Liver (tissue), 8 donors: ENCODE measurements at regions not wholly inside any gene's neighbourhood (a gene's known extent, or its start where the extent isn't known, plus 50 kb on each side); places are given as distances from the start of the nearest gene placed in this dataset.

Source experiments
- DNase-seq: peaks from one replicate; pipeline ENCODE4 v3.0.0-alpha.2; 2017; ENCODE audit warnings: low spot score
- H3K27ac ChIP-seq, 2 donors: one replicate each; pipeline ENCODE4 v1.7.0; 2013; ENCODE audit warnings: inconsistent platforms in 2 of 2, low read length in 2 of 2, control low read depth in 1 of 2, low read depth in 1 of 2, mild to moderate bottlenecking in 1 of 2
- H3K27me3 ChIP-seq, 4 donors: one replicate each; pipeline versions ENCODE4 v1.6.1 to v1.7.0; 2013; ENCODE audit warnings: low read length in 3 of 4, inconsistent platforms in 1 of 4, mild to moderate bottlenecking in 1 of 4, moderate library complexity in 1 of 4; ENCODE audit not compliant: control insufficient read depth in 4 of 4, insufficient read depth in 4 of 4
- H3K36me3 ChIP-seq, 4 donors: one replicate each; pipeline versions ENCODE4 v1.6.1 to v1.7.0; 2013; ENCODE audit warnings: low read length in 3 of 4, mild to moderate bottlenecking in 3 of 4, low read depth in 1 of 4, moderate library complexity in 1 of 4; ENCODE audit not compliant: control insufficient read depth in 4 of 4, insufficient read depth in 3 of 4
- H3K4me1 ChIP-seq, 4 donors: one replicate each; pipeline versions ENCODE4 v1.6.1 to v1.7.0; 2013; ENCODE audit warnings: low read length in 3 of 4, mild to moderate bottlenecking in 3 of 4, moderate library complexity in 1 of 4; ENCODE audit not compliant: control insufficient read depth in 4 of 4, insufficient read depth in 4 of 4
- H3K4me3 ChIP-seq, 3 donors: one replicate each; pipeline versions ENCODE4 v1.6.1 to v1.7.0; 2013; ENCODE audit warnings: low read length in 3 of 3, control low read depth in 1 of 3, low read depth in 1 of 3, mild to moderate bottlenecking in 1 of 3
- H3K9ac ChIP-seq, 2 donors: one replicate each; pipeline ENCODE4 v1.7.0; 2013; ENCODE audit warnings: low read length in 2 of 2, mild to moderate bottlenecking in 2 of 2, moderate library complexity in 2 of 2, control low read depth in 1 of 2, low read depth in 1 of 2
- H3K9me3 ChIP-seq, 4 donors: one replicate each; pipeline versions ENCODE4 v1.6.1 to v1.7.0; 2013; ENCODE audit warnings: low read length in 3 of 4; ENCODE audit not compliant: control insufficient read depth in 4 of 4
- EGR1 ChIP-seq, 2 donors: IDR thresholded peaks; 2 replicates each; pipeline ENCODE4 v1.6.1; 2016 to 2018; ENCODE audit warnings: antibody characterized with exemption in 2 of 2, low read depth in 2 of 2
- FOXA1 ChIP-seq: IDR thresholded peaks from 2 replicates; pipeline ENCODE4 v1.6.1; 2016; ENCODE audit warnings: antibody characterized with exemption
- FOXA2 ChIP-seq: IDR thresholded peaks from 2 replicates; pipeline ENCODE4 v1.6.1; 2016; ENCODE audit warnings: antibody characterized with exemption
- GABPA ChIP-seq, 2 donors: IDR thresholded peaks in 1 of 2; conservative IDR thresholded peaks in 1 of 2; 2 replicates each; pipeline ENCODE4 v1.6.1; 2016; ENCODE audit warnings: antibody characterized with exemption in 2 of 2, mild to moderate bottlenecking in 1 of 2, moderate library complexity in 1 of 2
- HNF4A ChIP-seq, 2 donors: conservative IDR thresholded peaks; 2 replicates each; pipeline ENCODE4 v1.6.1; 2016; ENCODE audit warnings: antibody characterized with exemption in 2 of 2, mild to moderate bottlenecking in 2 of 2
- JUND ChIP-seq, 2 donors: IDR thresholded peaks; 2 replicates each; pipeline ENCODE4 v1.6.1; 2016; ENCODE audit warnings: antibody characterized with exemption in 2 of 2
- NR2F2 ChIP-seq: IDR thresholded peaks from 2 replicates; pipeline ENCODE4 v1.6.1; 2016; ENCODE audit warnings: antibody characterized with exemption
- RAD21 ChIP-seq, 2 donors: IDR thresholded peaks; 2 replicates each; pipeline ENCODE4 v1.6.1; 2016; ENCODE audit warnings: antibody characterized with exemption in 2 of 2, mild to moderate bottlenecking in 2 of 2
- SP1 ChIP-seq: IDR thresholded peaks from 2 replicates; pipeline ENCODE4 v1.6.1; 2018; ENCODE audit warnings: antibody characterized with exemption, mild to moderate bottlenecking
- TAF1 ChIP-seq: conservative IDR thresholded peaks from 2 replicates; pipeline ENCODE4 v1.6.1; 2016; ENCODE audit warnings: antibody characterized with exemption, mild to moderate bottlenecking
- WGBS: extraction: QIAGEN DNeasy Blood & Tissue Kit; methylation state at CpG from one replicate; pipeline ENCODE4 v1.1.7; 2013; 5-methylcytosine and 5-hydroxymethylcytosine counted together
- TF ChIP-seq, protein P1 (sequence below): IDR thresholded peaks from 2 replicates; pipeline ENCODE4 v1.6.1; 2016; ENCODE audit warnings: antibody characterized with exemption
- TF ChIP-seq, protein P2 (sequence below): IDR thresholded peaks from 2 replicates; pipeline ENCODE4 v1.6.1; 2016; ENCODE audit warnings: antibody characterized with exemption, mild to moderate bottlenecking
- TF ChIP-seq, protein P3 (sequence below): IDR thresholded peaks from 2 replicates; pipeline ENCODE4 v1.6.1; 2016; ENCODE audit warnings: antibody characterized with exemption
- TF ChIP-seq, protein P4 (sequence below): fragments of 150-350 bp; IDR thresholded peaks from 2 replicates; pipeline ENCODE4 v1.5.1; 2017; ENCODE audit warnings: improper control_type of control experiment, low read depth, low read length; ENCODE audit not compliant: missing input control
- donor health status: healthy.
- donor health status: healthy.
- donor health status: healthy.
- donor health status: healthy.
- donor health status: healthy.

DNA sequence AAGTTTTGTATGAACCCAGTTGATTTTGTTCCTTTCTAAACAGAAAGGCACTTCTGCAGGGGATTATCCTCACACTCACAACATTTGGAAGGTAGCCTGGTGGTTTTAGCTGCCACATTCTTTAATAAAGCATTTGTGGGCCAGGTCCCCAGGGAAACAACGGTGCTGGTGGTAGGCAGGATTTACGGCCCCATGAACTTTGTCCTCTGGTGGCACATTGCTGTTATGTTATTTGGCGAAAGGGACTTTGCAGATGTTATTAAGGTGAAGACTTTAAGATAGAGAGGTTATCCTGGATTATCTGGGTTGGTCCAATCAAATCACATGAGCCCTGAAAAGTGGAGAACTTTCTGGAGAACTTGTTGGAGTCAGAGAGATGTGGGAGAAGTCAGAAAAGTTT is 86.3 kb upstream of the C9orf72 start:
- no peak overlapping the region for H3K4me3 ChIP-seq
- DNase-seq, result no peak
- no peaks in the 10 kb centered on the region for H3K27me3 ChIP-seq
- no peaks in the 10 kb centered on the region for H3K36me3 ChIP-seq
- H3K9me3 ChIP-seq, result no peaks in the 10 kb centered on the region
- WGBS, result 46% methylated on average over 3 of the region's 3 CpGs
- TF ChIP-seq, protein P1, sequence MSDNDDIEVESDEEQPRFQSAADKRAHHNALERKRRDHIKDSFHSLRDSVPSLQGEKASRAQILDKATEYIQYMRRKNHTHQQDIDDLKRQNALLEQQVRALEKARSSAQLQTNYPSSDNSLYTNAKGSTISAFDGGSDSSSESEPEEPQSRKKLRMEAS, result no peak
- no peak for TF ChIP-seq SP1
- TF ChIP-seq HNF4A (conservative IDR thresholded peaks at IDR 0.05), result peak in 1 of 2 donors; percentile 34
- TF ChIP-seq NR2F2, result no peak
- no peak for TF ChIP-seq GABPA (IDR thresholded peaks at IDR 0.05 in 1 of 2, conservative IDR thresholded peaks at IDR 0.05 in 1 of 2)
- H3K4me1 ChIP-seq, result peaks cover 0 to 25% (median 10%) of the 10 kb centered on the region in 4 donors
- no peak overlapping the region for H3K9ac ChIP-seq
- H3K27ac ChIP-seq, result no peak overlapping the region

DNA sequence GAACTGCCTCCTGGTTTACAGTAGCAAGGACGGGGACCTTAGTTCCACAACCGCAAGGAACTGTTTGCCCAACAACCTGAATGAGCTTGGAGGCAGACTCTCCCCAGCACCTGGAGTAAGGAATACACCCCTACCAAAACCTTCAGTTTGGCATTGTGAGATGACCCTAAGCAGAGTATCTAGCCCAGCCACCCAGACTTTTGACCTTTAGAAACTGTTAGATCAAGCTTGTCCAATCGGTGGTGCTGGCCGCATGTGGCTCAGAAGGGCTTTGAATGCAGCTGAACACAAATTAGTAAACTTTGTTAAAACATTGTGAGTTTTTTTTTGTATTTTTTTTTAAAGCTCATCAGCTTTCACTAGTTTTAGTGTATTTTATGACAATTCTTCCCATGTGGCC is 86.9 kb upstream of the C9orf72 start:
- Histone ChIP-seq H3K4me1 (peaks cover 0 to 19% (median 6%) of the 10 kb centered on the region in 4 donors), H3K36me3 (no peaks in the 10 kb centered on the region), H3K9ac (no peak overlapping the region), H3K27ac (no peak overlapping the region), H3K4me3 (no peak overlapping the region), H3K9me3 (no peaks in the 10 kb centered on the region), H3K27me3 (no peaks in the 10 kb centered on the region)
- no peak for DNase-seq
- WGBS, result 63% methylated on average over 4 of the region's 4 CpGs
- no peak for TF ChIP-seq JUND (IDR thresholded peaks at IDR 0.05)
- no peak for TF ChIP-seq FOXA1
- no peak for TF ChIP-seq FOXA2
- no peak for TF ChIP-seq EGR1 (IDR thresholded peaks at IDR 0.05; ENCODE audit: low read depth in 2 of 2)
- no peak for TF ChIP-seq RAD21 (IDR thresholded peaks at IDR 0.05)
- TF ChIP-seq TAF1, result no peak
- TF ChIP-seq, protein P2, sequence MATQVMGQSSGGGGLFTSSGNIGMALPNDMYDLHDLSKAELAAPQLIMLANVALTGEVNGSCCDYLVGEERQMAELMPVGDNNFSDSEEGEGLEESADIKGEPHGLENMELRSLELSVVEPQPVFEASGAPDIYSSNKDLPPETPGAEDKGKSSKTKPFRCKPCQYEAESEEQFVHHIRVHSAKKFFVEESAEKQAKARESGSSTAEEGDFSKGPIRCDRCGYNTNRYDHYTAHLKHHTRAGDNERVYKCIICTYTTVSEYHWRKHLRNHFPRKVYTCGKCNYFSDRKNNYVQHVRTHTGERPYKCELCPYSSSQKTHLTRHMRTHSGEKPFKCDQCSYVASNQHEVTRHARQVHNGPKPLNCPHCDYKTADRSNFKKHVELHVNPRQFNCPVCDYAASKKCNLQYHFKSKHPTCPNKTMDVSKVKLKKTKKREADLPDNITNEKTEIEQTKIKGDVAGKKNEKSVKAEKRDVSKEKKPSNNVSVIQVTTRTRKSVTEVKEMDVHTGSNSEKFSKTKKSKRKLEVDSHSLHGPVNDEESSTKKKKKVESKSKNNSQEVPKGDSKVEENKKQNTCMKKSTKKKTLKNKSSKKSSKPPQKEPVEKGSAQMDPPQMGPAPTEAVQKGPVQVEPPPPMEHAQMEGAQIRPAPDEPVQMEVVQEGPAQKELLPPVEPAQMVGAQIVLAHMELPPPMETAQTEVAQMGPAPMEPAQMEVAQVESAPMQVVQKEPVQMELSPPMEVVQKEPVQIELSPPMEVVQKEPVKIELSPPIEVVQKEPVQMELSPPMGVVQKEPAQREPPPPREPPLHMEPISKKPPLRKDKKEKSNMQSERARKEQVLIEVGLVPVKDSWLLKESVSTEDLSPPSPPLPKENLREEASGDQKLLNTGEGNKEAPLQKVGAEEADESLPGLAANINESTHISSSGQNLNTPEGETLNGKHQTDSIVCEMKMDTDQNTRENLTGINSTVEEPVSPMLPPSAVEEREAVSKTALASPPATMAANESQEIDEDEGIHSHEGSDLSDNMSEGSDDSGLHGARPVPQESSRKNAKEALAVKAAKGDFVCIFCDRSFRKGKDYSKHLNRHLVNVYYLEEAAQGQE, result no peak
- TF ChIP-seq HNF4A (conservative IDR thresholded peaks at IDR 0.05), result no peak
- TF ChIP-seq, protein P3, sequence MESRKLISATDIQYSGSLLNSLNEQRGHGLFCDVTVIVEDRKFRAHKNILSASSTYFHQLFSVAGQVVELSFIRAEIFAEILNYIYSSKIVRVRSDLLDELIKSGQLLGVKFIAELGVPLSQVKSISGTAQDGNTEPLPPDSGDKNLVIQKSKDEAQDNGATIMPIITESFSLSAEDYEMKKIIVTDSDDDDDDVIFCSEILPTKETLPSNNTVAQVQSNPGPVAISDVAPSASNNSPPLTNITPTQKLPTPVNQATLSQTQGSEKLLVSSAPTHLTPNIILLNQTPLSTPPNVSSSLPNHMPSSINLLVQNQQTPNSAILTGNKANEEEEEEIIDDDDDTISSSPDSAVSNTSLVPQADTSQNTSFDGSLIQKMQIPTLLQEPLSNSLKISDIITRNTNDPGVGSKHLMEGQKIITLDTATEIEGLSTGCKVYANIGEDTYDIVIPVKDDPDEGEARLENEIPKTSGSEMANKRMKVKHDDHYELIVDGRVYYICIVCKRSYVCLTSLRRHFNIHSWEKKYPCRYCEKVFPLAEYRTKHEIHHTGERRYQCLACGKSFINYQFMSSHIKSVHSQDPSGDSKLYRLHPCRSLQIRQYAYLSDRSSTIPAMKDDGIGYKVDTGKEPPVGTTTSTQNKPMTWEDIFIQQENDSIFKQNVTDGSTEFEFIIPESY, result no peak
- TF ChIP-seq, protein P1, result no peak
- TF ChIP-seq, protein P4, sequence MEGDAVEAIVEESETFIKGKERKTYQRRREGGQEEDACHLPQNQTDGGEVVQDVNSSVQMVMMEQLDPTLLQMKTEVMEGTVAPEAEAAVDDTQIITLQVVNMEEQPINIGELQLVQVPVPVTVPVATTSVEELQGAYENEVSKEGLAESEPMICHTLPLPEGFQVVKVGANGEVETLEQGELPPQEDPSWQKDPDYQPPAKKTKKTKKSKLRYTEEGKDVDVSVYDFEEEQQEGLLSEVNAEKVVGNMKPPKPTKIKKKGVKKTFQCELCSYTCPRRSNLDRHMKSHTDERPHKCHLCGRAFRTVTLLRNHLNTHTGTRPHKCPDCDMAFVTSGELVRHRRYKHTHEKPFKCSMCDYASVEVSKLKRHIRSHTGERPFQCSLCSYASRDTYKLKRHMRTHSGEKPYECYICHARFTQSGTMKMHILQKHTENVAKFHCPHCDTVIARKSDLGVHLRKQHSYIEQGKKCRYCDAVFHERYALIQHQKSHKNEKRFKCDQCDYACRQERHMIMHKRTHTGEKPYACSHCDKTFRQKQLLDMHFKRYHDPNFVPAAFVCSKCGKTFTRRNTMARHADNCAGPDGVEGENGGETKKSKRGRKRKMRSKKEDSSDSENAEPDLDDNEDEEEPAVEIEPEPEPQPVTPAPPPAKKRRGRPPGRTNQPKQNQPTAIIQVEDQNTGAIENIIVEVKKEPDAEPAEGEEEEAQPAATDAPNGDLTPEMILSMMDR, result no peak
- no peak for TF ChIP-seq NR2F2
